Transverse colon (tissue), 4 donors: ENCODE measurements at regions not wholly inside any gene's neighbourhood (a gene's known extent, or its start where the extent isn't known, plus 50 kb on each side); places are given as distances from the start of the nearest gene placed in this dataset.

Experiments used
- DNase-seq: peaks from one replicate; pipeline ENCODE4 v3.0.0-alpha.2; 2019
- H3K27ac ChIP-seq, 4 donors: fragments of 200-600 bp; sonication (generic); 2 replicates each; pipeline ENCODE4 v1.5.1; 2016 to 2018; ENCODE audit warnings: inconsistent platforms in 4 of 4
- H3K27me3 ChIP-seq: fragments of 200-600 bp; sonication (generic); 2 replicates; pipeline ENCODE4 v1.5.1; 2017; ENCODE audit warnings: inconsistent platforms
- H3K36me3 ChIP-seq, 4 donors: fragments of 200-600 bp; sonication (generic); 2 replicates each; pipeline ENCODE4 v1.5.1; 2017 to 2019; ENCODE audit warnings: inconsistent platforms in 4 of 4
- H3K4me1 ChIP-seq, 4 donors: fragments of 200-600 bp; sonication (generic); 2 replicates each; pipeline ENCODE4 v1.5.1; 2017 to 2020; ENCODE audit warnings: inconsistent platforms in 4 of 4
- H3K4me3 ChIP-seq, 4 donors: fragments of 200-600 bp; sonication (generic); 1 replicate in 1 of 4; 2 replicates in 3 of 4; pipeline versions ENCODE4 v1.5.1 to v1.6.1; 2017 to 2019; ENCODE audit warnings: inconsistent platforms in 4 of 4
- H3K9me3 ChIP-seq, 2 donors: fragments of 200-600 bp; sonication (generic); 2 replicates each; pipeline ENCODE4 v1.5.1; 2017 to 2019; ENCODE audit warnings: inconsistent platforms in 2 of 2
- EP300 ChIP-seq: sonication (generic); formaldehyde crosslinking; IDR thresholded peaks from one replicate; pipeline ENCODE4 v1.6.1; 2017; ENCODE audit warnings: antibody characterized with exemption, low read depth
- POLR2A ChIP-seq: fragments of 450-650 bp; IDR thresholded peaks from one replicate; pipeline ENCODE4 v1.6.1; 2016; ENCODE audit warnings: antibody characterized with exemption, mild to moderate bottlenecking, moderate library complexity
- POLR2AphosphoS5 ChIP-seq, 3 donors: sonication (generic); formaldehyde crosslinking; IDR thresholded peaks; one replicate each; pipeline ENCODE4 v1.6.1; 2016; ENCODE audit warnings: antibody characterized with exemption in 3 of 3
- WGBS, 2 donors: methylation state at CpG; one replicate each; pipeline ENCODE4 v1.1.5; 2018; ENCODE audit warnings: low coverage in 1 of 2; 5-methylcytosine and 5-hydroxymethylcytosine counted together
- in situ Hi-C, 4 donors: fragments of 200-750 bp; cut with MboI; loops; one replicate each; pipeline versions ENCODE4 v1.15.0 to v1.15.1; 2017; ENCODE audit warnings: low sequenced_read_pairs in 3 of 4, low pct_ligation_motif_present in 1 of 4, low pct_unique_long_range_greater_than_20kb in 1 of 4
- intact Hi-C: fragments of 100-400 bp; cut with DNase I; formaldehyde crosslinking; loops from one replicate; pipeline ENCODE4 v1.15.1; 2023; ENCODE audit warnings: low total_unique reads
- TF ChIP-seq, protein P1 (sequence below), 5 experiments: fragments of 200-600 bp in 3 of 5; fragments of 450-650 bp in 2 of 5; sonication (generic) in 3 of 5; IDR thresholded peaks; 1 replicate in 2 of 5; 2 replicates in 3 of 5; pipeline ENCODE4 v1.5.1; 2016 to 2017; ENCODE audit warnings: antibody characterized with exemption in 5 of 5, inconsistent platforms in 3 of 5, mild to moderate bottlenecking in 2 of 5, moderate library complexity in 1 of 5

DNA sequence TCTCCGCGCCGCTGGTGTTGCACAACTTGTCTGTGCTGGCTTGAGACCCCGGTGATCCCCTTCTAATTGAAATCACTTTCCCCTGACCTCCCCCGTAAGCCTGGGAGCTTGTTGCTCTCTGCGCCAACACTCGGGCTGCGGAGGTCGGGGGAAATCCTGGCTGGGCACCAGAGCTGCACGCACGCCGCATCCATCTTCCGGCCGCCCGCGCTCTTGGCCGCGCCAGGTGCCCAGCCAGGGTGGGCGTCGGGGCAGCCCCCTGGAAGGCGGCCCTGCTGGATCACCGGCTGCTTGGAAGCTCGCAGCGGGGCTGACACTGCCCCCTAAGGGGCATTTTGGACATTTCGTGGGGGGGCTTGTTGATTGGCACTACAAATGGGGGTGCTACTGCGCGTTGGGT is 280.3 kb upstream of the SKOR2 start:
- Histone ChIP-seq H3K36me3 (no peaks in the 10 kb centered on the region), H3K27ac (no peak overlapping the region), H3K4me1 (no peaks in the 10 kb centered on the region), H3K27me3 (peaks cover 17% of the 10 kb centered on the region), H3K4me3 (no peak overlapping the region), H3K9me3 (no peaks in the 10 kb centered on the region)
- in situ Hi-C loops (no loop called here), intact Hi-C loops (no loop called here)
- DNase-seq: no peak
- TF ChIP-seq, protein P1, sequence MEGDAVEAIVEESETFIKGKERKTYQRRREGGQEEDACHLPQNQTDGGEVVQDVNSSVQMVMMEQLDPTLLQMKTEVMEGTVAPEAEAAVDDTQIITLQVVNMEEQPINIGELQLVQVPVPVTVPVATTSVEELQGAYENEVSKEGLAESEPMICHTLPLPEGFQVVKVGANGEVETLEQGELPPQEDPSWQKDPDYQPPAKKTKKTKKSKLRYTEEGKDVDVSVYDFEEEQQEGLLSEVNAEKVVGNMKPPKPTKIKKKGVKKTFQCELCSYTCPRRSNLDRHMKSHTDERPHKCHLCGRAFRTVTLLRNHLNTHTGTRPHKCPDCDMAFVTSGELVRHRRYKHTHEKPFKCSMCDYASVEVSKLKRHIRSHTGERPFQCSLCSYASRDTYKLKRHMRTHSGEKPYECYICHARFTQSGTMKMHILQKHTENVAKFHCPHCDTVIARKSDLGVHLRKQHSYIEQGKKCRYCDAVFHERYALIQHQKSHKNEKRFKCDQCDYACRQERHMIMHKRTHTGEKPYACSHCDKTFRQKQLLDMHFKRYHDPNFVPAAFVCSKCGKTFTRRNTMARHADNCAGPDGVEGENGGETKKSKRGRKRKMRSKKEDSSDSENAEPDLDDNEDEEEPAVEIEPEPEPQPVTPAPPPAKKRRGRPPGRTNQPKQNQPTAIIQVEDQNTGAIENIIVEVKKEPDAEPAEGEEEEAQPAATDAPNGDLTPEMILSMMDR (IDR thresholded peaks at IDR 0.05): no peak
- TF ChIP-seq POLR2A (no peak), POLR2AphosphoS5 (IDR thresholded peaks at IDR 0.05) (no peak), EP300 (no peak)
- 20 to 61% methylated on average over 1 to 26 of the region's 27 CpGs for whole genome bisulfite sequencing, 2 donors

DNA sequence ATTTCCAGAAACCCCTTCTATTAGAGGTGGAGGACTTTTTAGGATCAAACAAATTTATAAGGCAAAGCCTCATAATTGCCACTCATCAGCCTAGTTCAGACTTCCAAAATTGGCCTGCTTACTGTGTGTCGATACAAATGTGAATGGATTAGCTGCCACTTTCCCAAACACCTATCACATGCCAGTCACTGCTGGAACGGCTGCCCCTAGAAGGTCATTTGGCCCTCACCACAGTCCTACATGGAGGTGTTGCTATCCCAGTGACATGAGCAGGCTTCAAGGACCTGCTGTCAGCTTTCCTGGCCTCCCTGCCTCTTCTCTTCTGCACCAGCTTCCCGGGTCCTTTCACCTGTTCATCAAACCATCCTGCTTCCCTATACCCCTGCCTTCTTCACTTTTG is 279.2 kb upstream of the SKOR2 start:
- 84 to 93% methylated on average over 3 of the region's 3 CpGs for WGBS, 2 donors
- DNase-seq: no peak
- Histone ChIP-seq H3K4me1 (no peaks in the 10 kb centered on the region), H3K27me3 (peaks cover 17% of the 10 kb centered on the region), H3K4me3 (no peak overlapping the region), H3K36me3 (no peaks in the 10 kb centered on the region), H3K27ac (no peak overlapping the region), H3K9me3 (no peaks in the 10 kb centered on the region)
- in situ Hi-C loops (no loop called here), intact Hi-C loops (no loop called here)
- TF ChIP-seq POLR2A: no peak
- TF ChIP-seq, protein P1 (IDR thresholded peaks at IDR 0.05): no peak
- no peak for TF ChIP-seq EP300
- TF ChIP-seq POLR2AphosphoS5 (IDR thresholded peaks at IDR 0.05): no peak

DNA sequence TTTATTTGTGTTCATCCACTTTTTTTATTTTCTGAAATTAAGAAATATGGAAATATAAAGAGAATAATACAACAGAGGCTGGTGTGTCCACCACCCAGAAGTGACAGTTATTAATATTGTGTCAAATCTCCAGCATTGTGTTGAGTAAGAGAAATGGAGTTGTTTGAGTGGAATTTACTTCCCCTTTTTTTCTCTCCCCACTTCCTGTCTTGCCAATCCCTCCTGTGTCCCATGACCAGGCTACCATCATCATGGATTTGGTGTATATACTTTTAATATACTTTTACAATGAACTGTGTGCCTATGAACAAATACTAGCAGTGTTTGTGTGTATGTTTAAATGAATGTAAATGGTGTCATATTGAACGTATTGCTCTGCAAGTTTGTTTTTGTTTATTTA is 276.9 kb upstream of the SKOR2 start:
- intact Hi-C loops: no loop called here
- TF ChIP-seq POLR2AphosphoS5 (IDR thresholded peaks at IDR 0.05) (no peak), EP300 (no peak), POLR2A (no peak)
- TF ChIP-seq, protein P1 (IDR thresholded peaks at IDR 0.05): no peak
- 73 to 77% methylated on average over 1 of the region's 1 CpG for WGBS, 2 donors
- in situ Hi-C loops: no loop called here
- H3K36me3 ChIP-seq: no peaks in the 10 kb centered on the region
- peaks cover 12% of the 10 kb centered on the region for H3K27me3 ChIP-seq
- no peak overlapping the region for H3K4me3 ChIP-seq
- no peaks in the 10 kb centered on the region for H3K9me3 ChIP-seq
- no peak for DNase-seq
- H3K27ac ChIP-seq: no peak overlapping the region
- H3K4me1 ChIP-seq: no peaks in the 10 kb centered on the region

DNA sequence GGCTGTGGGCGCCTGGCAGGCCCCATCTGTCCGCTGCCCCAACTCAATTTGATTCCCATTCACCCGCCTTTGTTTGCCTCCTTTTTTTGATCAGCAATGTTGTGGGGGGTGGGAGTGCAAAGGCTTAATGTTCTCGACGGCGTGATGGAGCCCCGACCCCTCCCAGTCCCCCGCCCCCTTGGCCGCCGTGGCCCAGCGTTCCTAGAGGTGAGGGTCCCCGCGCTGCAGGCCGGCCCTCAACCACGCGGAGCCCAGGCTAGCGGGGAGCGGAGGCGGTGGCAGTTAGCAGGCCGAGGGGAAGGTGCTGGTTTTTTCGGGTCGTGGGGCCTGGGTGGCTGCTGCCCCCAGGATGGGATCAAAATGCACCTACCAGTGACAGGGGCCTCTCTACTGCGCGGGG is 274.7 kb upstream of the SKOR2 start:
- Histone ChIP-seq H3K4me3 (no peak overlapping the region), H3K4me1 (no peaks in the 10 kb centered on the region), H3K27ac (no peak overlapping the region), H3K36me3 (no peaks in the 10 kb centered on the region), H3K9me3 (no peaks in the 10 kb centered on the region), H3K27me3 (peaks cover 1% of the 10 kb centered on the region)
- in situ Hi-C loops (no loop called here), intact Hi-C loops (no loop called here)
- no peak for TF ChIP-seq POLR2AphosphoS5 (IDR thresholded peaks at IDR 0.05)
- TF ChIP-seq POLR2A: no peak
- TF ChIP-seq EP300: no peak
- TF ChIP-seq, protein P1 (IDR thresholded peaks at IDR 0.05): no peak
- no peak for DNase-seq
- WGBS, 2 donors: 80% methylated on average over 12 of the region's 24 CpGs; no CpG with 5 or more reads in 1 of the 2 donors
